ENCODE measurements at regions not wholly inside any gene's neighbourhood (a gene's known extent, or its start where the extent isn't known, plus 50 kb on each side); places are given as distances from the start of the nearest gene placed in this dataset.

- peaks cover 66% of the 10 kb centered on the region for H3K4me1 Mint-ChIP-seq
- H3K4me3 Mint-ChIP-seq, result peak overlapping the region; percentile 8
- DNase-seq, result no peak
- H3K9me3 Mint-ChIP-seq, result no peaks in the 10 kb centered on the region
- H3K36me3 Mint-ChIP-seq (ENCODE audit: low read depth), result no peaks in the 10 kb centered on the region
- no peak overlapping the region for H3K27ac Mint-ChIP-seq
- TF ChIP-seq, protein P1, sequence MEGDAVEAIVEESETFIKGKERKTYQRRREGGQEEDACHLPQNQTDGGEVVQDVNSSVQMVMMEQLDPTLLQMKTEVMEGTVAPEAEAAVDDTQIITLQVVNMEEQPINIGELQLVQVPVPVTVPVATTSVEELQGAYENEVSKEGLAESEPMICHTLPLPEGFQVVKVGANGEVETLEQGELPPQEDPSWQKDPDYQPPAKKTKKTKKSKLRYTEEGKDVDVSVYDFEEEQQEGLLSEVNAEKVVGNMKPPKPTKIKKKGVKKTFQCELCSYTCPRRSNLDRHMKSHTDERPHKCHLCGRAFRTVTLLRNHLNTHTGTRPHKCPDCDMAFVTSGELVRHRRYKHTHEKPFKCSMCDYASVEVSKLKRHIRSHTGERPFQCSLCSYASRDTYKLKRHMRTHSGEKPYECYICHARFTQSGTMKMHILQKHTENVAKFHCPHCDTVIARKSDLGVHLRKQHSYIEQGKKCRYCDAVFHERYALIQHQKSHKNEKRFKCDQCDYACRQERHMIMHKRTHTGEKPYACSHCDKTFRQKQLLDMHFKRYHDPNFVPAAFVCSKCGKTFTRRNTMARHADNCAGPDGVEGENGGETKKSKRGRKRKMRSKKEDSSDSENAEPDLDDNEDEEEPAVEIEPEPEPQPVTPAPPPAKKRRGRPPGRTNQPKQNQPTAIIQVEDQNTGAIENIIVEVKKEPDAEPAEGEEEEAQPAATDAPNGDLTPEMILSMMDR (IDR thresholded peaks at IDR 0.05), result no peak
- H3K27me3 Mint-ChIP-seq (ENCODE audit: low read depth, poor library complexity), result no peaks in the 10 kb centered on the region
Observed at GRCh38 chr2:5986801-5987787, 294.9 kb downstream of the SOX11 start.

DNA sequence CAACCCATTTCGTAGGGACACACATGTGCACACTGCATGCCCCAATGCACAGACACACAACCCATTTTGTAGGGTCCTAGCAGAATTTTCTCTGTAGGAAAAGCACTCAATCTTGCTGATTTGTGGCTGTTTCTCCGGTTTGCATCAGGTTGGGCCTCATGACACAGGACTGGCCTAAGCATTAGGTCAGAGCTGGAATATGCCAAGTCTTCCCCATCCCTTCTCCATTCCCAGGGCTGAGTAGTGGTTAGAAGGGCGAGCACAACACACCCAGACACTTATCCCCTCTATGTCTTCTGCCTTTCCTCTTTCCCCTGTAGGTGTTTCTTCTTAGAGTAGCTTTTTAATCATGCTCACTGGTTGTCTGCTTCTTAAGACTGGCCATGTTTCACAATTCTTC, 295.9 kb downstream of the SOX11 start:
- no peak overlapping the region for H3K27ac Mint-ChIP-seq
- no peak for DNase-seq
- H3K9me3 Mint-ChIP-seq, result no peaks in the 10 kb centered on the region
- H3K4me3 Mint-ChIP-seq, result no peak overlapping the region
- no peaks in the 10 kb centered on the region for H3K27me3 Mint-ChIP-seq (ENCODE audit: low read depth, poor library complexity)
- H3K4me1 Mint-ChIP-seq, result peaks cover 66% of the 10 kb centered on the region
- no peaks in the 10 kb centered on the region for H3K36me3 Mint-ChIP-seq (ENCODE audit: low read depth)
- TF ChIP-seq, protein P1 (IDR thresholded peaks at IDR 0.05), result no peak

- no peaks in the 10 kb centered on the region for H3K9me3 Mint-ChIP-seq
- H3K36me3 Mint-ChIP-seq (ENCODE audit: low read depth), result no peaks in the 10 kb centered on the region
- no peak overlapping the region for H3K27ac Mint-ChIP-seq
Observed at GRCh38 chr2:5990086-5990485, 297.9 kb downstream of the SOX11 start.

GRCh38 chr2:5991305-5991968, 299.3 kb downstream of the SOX11 start:
- no peaks in the 10 kb centered on the region for H3K27me3 Mint-ChIP-seq (ENCODE audit: low read depth, poor library complexity)
- H3K4me3 Mint-ChIP-seq, result no peak overlapping the region
- no peak overlapping the region for H3K27ac Mint-ChIP-seq
- no peak for DNase-seq
- TF ChIP-seq, protein P1 (IDR thresholded peaks at IDR 0.05), result no peak
- no peaks in the 10 kb centered on the region for H3K9me3 Mint-ChIP-seq
- no peaks in the 10 kb centered on the region for H3K36me3 Mint-ChIP-seq (ENCODE audit: low read depth)
- H3K4me1 Mint-ChIP-seq, result peaks cover 34% of the 10 kb centered on the region

More at GRCh38 chr2:5990086-5990485, 297.9 kb downstream of the SOX11 start:
- Mint-ChIP-seq H3K27me3 (ENCODE audit: low read depth, poor library complexity) (no peaks in the 10 kb centered on the region), H3K4me3 (no peak overlapping the region), H3K4me1 (peaks cover 47% of the 10 kb centered on the region)
- TF ChIP-seq, protein P1 (IDR thresholded peaks at IDR 0.05), result no peak
- no peak for DNase-seq

DNA sequence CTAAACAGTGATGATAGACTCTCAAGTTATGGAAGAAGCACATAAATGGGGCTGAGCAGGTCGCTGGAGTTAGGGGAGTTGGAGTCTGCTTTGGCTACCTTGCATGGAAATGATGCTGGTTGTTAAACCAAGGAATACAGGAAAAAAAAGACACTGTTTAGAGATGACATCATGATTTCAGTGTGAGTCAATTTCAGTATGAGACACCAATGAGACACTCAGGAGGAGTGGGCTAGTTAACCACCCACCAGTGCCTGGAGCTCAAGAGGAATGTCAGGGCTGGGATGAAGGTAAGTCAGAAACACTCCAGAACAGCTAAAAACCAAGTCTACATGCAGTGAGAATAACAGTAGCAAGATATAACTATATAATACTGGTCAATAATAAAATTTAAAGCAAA, 303.6 kb downstream of the SOX11 start:
- Mint-ChIP-seq H3K36me3 (ENCODE audit: low read depth) (no peaks in the 10 kb centered on the region), H3K4me1 (peaks cover 25% of the 10 kb centered on the region), H3K27me3 (ENCODE audit: low read depth, poor library complexity) (peaks cover 4% of the 10 kb centered on the region), H3K4me3 (no peak overlapping the region), H3K27ac (no peak overlapping the region), H3K9me3 (peaks cover 4% of the 10 kb centered on the region)
- no peak for DNase-seq
- TF ChIP-seq, protein P1 (IDR thresholded peaks at IDR 0.05), result no peak
